Hippocampal formation (tissue), 2 donors: ENCODE measurements at regions not wholly inside any gene's neighbourhood (a gene's known extent, or its start where the extent isn't known, plus 50 kb on each side); places are given as distances from the start of the nearest gene placed in this dataset.
"Not testable (repeated sequence)": the region's sequence is repeated elsewhere in the genome, so short reads cannot be mapped to it uniquely, and the experiment has no call there.

Experiments used
- DNase-seq, 2 donors: peaks; one replicate each; lab custom pipeline; 2025; lab: John Stamatoyannopoulos, UW

- no peak for DNase-seq
These were observed 510.0 kb upstream of the GRAMD2B start for GRCh38 chr5:125913200-125913599.

DNA sequence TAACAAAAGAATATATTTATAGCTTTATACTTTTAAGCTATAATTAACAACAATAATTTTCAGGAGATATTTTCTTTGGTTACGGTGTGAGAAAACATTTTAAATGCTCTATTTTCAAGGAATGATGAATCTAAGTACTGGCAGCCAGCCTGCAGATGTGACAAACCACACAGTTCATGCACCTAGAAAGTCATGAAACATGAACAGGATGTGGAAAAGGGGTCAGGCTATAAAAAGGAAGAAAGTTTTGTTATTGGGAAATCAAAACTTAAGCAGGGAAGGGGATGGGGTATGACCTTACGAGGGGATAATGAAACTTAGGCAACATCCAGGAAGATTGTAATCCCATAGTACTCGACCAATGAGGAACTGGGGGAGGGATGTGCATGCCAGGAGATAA, 508.7 kb upstream of the GRAMD2B start:
- DNase-seq = no peak

DNA sequence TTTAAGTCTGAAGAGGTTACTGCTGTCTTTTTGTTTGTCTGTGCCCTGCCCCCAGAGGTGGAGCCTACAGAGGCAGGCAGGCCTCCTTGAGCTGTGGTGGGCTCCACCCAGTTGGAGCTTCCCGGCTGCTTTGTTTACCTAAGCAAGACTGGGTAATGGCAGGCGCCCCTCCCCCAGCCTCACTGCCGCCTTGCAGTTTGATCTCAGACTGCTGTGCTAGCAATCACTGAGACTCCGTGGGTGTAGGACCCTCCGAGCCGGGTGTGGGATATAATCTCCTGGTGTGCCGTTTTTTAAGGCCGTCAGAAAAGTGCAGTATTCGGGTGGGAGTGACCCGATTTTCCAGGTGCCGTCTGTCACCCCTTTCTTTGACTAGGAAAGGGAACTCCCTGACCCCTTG, 499.3 kb upstream of the GRAMD2B start:
- not testable (repeated sequence) for DNase-seq

GRCh38 chr5:125926172-125926571, 497.0 kb upstream of the GRAMD2B start:
- DNase-seq = no peak

DNA sequence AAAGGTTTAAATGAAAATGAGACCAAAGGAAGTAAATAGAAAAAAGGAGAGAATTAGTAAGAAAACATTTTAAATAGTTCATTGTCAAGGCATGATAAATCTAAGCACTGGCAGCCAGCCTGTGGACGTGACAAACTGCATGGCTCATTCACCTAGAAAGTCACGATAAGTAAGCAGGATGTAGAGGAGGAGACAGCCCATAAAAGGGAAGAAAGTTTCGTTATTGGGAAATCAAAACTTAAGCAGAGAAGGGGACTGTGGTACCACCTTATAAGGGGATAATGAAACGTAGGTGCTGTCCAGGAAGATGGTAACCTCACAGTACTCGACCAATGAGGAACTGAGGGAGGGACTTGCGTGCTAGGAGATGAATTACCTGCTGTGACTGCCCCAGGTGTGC, 494.5 kb upstream of the GRAMD2B start:
- no peak for DNase-seq

DNA sequence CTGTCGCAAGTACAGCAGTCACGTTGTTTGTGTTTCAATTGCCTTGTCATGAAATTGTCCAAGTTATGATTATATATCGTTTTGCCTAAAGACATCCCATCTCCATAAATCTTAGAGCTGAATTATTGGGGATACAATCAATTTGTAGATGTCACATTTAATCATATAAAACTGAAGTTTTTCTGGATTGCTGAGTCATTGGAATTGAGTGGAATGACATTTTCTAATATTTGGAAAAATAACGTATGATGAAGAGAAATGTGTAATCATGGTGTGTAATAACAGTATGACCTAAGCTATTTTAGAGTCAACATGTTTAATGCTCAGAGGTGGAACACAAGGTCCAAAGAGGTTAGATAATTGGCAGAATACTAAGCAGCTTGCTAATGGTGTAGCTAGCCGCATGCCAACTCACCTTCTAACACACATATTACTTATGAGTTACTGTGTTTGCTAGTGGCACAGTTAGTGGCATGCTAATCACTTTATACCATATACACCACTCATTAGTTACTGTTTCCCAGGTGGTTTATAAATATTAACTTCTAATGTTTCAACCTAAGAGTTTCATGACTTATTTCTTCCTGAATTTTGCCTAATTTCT, 473.1 kb upstream of the GRAMD2B start:
- DNase-seq = no peak

- no peak for DNase-seq
These were observed 462.1 kb upstream of the GRAMD2B start for GRCh38 chr5:125961150-125961549.

GRCh38 chr5:125965577-125965976, 457.6 kb upstream of the GRAMD2B start:
- DNase-seq = no peak

DNA sequence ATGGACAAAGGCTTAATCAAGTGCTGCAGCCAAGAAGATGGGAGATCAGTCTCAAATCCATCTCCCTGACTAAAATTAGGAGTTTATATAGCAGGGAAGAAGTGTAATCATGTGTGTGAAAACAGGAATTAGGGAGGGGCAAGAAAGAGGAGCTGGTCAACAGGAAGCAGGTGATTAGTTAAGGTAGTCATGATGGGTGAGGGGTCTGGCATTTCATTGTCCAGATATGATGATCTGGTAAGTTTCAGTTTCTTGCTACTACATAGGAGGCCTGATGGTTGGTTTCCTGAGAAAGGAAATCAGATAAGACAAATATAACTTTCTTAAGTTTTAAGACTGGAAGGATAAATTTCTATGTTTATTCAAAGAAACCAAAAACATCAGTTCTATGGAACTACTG, 455.6 kb upstream of the GRAMD2B start:
- DNase-seq = no peak

- no peak for DNase-seq
These were observed 454.0 kb upstream of the GRAMD2B start for GRCh38 chr5:125969011-125969813.

- no peak for DNase-seq
These were observed 453.4 kb upstream of the GRAMD2B start for GRCh38 chr5:125969814-125970171.

DNA sequence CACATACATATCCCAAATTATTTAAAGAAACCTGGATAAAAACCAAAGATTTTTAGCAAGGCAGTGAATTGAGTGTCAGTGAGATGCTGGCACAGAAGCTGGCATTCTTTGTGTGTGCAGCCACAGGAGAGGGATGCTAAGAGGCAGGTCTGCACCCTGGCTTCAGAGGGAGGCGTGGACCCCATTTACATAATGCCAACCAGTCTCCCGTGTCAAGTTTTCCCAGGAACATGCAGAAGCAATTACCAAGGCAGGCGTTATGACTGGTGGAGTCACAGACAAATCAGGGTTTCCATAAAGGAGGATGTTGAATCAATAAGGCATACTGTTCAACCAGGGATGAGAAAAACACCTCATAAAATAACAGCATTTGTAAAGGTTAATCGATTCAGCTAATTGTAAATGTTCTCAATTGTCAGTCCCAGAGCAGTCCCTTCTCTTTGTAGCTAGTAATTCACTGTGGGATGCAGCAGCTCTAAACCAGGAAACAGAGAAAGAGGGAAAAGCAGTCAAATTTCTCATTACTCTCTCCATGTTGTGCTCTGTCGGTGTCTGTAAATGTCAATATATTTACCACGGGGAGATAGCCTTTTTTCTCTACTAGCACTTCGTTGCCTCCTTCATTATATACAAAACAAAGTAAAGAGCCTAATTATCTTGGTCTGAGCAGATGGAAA, 452.4 kb upstream of the GRAMD2B start:
- DNase-seq = no peak

GRCh38 chr5:125972706-125973105, 450.5 kb upstream of the GRAMD2B start:
- DNase-seq = no peak

- DNase-seq = no peak
These were observed 448.5 kb upstream of the GRAMD2B start for GRCh38 chr5:125974679-125975078.

DNA sequence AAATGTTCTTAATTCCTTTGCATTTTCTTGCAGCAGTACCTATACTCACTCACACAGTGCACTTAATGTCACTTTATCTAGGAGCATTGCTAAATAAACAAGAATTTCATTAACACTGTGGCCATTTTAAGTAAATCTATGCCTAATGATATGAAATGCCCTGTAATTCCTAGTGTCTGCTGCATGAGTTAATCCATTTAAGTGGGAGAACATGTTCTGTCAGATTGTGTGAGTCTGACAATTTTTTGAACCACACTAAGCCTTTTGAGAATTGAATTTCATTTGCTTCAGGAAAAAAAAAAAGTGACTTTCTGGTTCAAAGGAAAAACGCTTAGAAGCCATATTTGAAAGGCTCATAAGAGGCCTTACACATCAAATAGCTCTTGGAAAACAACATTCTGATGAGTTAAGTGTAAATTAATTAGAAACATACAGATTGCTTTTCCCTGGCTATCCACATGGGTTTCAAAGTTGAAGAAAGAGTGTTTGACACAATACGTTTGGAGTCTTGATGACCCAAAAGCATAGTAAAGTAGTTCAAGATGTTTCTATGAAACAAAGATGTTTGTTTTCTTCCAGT, 446.7 kb upstream of the GRAMD2B start:
- no peak for DNase-seq

DNA sequence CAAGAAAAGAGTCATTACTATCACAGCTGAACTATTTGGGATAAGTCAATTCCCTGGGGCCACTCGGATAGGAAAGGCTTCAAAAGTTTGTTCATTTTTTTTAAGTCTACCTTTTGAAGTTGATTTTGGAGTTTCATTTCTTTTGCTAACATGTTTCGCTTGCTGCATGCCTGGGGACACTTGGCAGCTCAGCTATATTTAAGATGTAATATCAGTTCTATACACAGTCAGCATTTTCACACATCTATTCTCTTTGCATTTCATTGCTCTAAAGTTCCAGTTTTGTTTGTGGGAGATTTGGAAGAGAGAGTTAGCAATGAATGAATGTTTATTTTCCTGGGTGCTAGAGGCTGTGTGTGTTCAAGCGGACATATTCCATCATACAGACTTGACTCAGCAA, 445.2 kb upstream of the GRAMD2B start:
- no peak for DNase-seq

- no peak for DNase-seq
These were observed 443.6 kb upstream of the GRAMD2B start for GRCh38 chr5:125979636-125980035.

DNA sequence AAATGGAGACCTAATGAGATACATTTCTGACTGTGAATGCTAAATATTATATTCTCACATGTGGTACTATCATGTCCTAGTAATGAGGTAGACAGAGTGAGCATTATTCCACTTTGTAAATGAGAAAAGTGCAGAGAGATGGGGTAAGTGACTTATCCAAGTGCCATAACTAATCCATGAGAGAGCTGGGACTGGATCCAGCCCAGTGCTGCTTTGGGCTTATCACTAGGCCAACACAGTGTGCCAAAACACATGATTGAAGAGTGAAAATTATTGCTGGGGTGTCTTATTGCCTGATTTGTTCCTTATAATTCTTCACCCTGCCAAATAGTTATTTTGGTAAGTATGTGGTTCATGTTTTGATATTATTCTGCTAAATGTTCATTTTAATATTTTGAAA, 442.2 kb upstream of the GRAMD2B start:
- no peak for DNase-seq

DNA sequence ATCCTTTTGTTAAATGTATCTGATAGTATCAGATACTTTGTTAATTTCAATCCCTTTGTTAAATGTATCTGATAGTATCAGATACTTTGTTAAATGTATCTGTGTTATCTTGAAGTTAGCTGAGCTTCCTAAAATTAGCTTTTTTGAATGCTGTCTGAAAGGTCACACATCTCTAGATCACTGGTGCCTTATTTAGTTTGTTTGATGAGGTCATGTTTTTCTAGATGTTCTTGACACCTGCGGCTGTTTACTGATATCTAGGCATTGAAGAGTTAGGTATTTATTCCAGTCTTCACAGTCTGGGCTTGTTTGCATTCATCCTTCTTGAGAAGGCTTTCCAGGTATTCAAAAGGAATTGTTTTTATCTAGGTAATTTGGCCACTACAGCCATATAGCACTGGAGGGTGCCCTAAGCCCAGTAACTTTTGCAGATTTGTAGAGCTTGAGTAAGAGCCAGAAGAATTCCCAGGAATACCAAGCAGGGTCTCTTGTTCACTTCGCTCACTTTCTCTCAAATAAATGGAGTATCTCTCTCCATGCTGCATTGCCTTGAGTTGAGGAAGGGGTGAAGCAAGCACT, 435.4 kb upstream of the GRAMD2B start:
- no peak for DNase-seq

DNA sequence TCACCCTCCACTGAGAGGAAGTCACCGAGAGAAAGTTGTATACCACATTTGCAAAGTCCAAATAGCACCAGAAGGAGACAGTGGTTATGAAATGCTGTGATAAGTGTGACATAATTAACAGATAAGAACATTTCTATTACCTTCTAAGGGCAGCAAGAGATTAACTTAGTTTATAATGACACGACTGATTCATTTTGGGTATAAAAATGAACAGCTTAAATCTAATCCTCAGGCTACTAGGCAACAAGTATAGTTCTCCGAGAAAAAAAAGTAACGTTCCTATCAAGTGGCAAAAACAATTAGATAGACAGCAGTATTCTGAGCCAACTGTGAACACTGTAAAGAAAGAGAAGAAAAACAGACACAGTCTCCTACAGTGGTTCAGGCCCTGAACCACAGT, 431.2 kb upstream of the GRAMD2B start:
- DNase-seq = no peak

GRCh38 chr5:125999271-126000030, 423.8 kb upstream of the GRAMD2B start:
- not testable (repeated sequence) for DNase-seq

DNA sequence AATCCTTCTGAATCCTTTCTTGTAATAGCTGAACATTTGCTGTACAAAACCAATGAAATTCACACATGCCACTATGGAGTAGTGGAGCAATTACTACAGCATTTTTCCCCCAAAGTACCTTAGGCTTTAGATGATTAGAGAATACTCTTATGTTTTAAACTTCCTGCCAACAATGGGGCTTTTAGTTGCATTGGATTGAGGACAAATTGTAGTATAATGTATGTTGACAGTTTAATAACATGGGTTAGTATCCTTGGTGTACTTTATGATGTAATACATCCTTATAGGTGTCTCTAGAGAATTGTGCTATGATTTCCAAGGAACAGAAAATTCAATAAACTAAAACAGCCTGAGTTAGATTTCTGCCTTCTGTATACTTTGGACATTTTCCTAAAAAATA, 422.7 kb upstream of the GRAMD2B start:
- DNase-seq = no peak
